OCI-LY3 (cell line): ENCODE measurements at regions not wholly inside any gene's neighbourhood (a gene's known extent, or its start where the extent isn't known, plus 50 kb on each side); places are given as distances from the start of the nearest gene placed in this dataset.

ENCODE experiments used
- EZH2phosphoT487 ChIP-seq: fragments of 200-600 bp; shearing (Covaris generic); IDR thresholded peaks from 2 replicates; pipeline ENCODE4 v1.6.1; 2018; ENCODE audit warnings: antibody characterized with exemption, mixed run types, low read depth
- TF ChIP-seq, protein P1 (sequence below): fragments of 200-600, 300-600 bp; sonication (generic); IDR thresholded peaks from 2 replicates; pipeline ENCODE4 v1.5.1; 2014; ENCODE audit warnings: antibody characterized with exemption, low read length, low read depth

DNA sequence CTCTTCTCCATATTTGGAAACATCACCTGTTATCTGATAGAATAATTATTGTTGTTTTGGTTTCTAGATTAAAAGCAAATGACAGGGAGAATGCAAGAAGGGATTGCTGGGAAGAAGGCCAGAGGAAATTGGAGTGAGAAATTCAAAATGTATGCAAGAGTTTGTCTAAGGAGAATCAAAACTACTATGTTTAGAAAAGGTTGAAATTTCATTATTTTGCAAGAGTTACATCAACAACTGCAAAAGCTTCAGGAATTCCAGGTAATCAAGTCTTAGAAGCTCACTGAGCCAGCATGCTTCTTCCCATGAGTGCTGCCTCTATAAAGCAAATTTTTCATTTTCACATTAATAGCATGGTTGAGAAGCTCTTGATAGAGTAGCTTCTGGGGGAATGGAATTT, 177.2 kb upstream of the GBE1 start:
- TF ChIP-seq, protein P1, sequence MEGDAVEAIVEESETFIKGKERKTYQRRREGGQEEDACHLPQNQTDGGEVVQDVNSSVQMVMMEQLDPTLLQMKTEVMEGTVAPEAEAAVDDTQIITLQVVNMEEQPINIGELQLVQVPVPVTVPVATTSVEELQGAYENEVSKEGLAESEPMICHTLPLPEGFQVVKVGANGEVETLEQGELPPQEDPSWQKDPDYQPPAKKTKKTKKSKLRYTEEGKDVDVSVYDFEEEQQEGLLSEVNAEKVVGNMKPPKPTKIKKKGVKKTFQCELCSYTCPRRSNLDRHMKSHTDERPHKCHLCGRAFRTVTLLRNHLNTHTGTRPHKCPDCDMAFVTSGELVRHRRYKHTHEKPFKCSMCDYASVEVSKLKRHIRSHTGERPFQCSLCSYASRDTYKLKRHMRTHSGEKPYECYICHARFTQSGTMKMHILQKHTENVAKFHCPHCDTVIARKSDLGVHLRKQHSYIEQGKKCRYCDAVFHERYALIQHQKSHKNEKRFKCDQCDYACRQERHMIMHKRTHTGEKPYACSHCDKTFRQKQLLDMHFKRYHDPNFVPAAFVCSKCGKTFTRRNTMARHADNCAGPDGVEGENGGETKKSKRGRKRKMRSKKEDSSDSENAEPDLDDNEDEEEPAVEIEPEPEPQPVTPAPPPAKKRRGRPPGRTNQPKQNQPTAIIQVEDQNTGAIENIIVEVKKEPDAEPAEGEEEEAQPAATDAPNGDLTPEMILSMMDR: no peak
- TF ChIP-seq EZH2phosphoT487: no peak
